Stimulated activated CD8-positive, alpha-beta memory T cell treated with anti-CD3 and anti-CD28 coated beads, Interleukin-15, amount 100 ng/mL, for 1 hour (primary cell): ENCODE measurements at regions not wholly inside any gene's neighbourhood (a gene's known extent, or its start where the extent isn't known, plus 50 kb on each side); places are given as distances from the start of the nearest gene placed in this dataset.

ENCODE experiments used
- DNase-seq: peaks from one replicate; pipeline ENCODE4 v3.0.0-alpha.2; 2020; ENCODE audit warnings: low read depth

- DNase-seq = no peak
Observed at GRCh38 chr1:228894442-228894989, 159.2 kb downstream of the RHOU start.

- DNase-seq = no peak
Observed at GRCh38 chr1:228897901-228898300, 162.6 kb downstream of the RHOU start.

GRCh38 chr1:228898582-228898992 lies 163.3 kb downstream of the RHOU start:
- no peak for DNase-seq

GRCh38 chr1:228899421-228899956 lies 164.2 kb downstream of the RHOU start:
- no peak for DNase-seq

- no peak for DNase-seq
Observed at GRCh38 chr1:228900099-228900885, 165.0 kb downstream of the RHOU start.

- DNase-seq = no peak
Observed at GRCh38 chr1:228900886-228901392, 165.7 kb downstream of the RHOU start.

- no peak for DNase-seq
Observed at GRCh38 chr1:228901936-228902681, 166.8 kb downstream of the RHOU start.

GRCh38 chr1:228902781-228903433 lies 167.6 kb downstream of the RHOU start:
- no peak for DNase-seq

GRCh38 chr1:228903434-228904071 lies 168.3 kb downstream of the RHOU start:
- no peak for DNase-seq

GRCh38 chr1:228904222-228904621 lies 168.9 kb downstream of the RHOU start:
- DNase-seq = no peak

GRCh38 chr1:228905701-228906101 lies 170.4 kb downstream of the RHOU start:
- DNase-seq = no peak

GRCh38 chr1:228906223-228906860 lies 171.1 kb downstream of the RHOU start:
- no peak for DNase-seq

- no peak for DNase-seq
Observed at GRCh38 chr1:228911225-228912210, 176.2 kb downstream of the RHOU start.

GRCh38 chr1:228913626-228914414 lies 178.5 kb downstream of the RHOU start:
- DNase-seq = no peak

GRCh38 chr1:228914700-228915099 lies 179.4 kb downstream of the RHOU start:
- no peak for DNase-seq

- DNase-seq = no peak
Observed at GRCh38 chr1:228917342-228917741, 182.1 kb downstream of the RHOU start.

- DNase-seq = no peak
Observed at GRCh38 chr1:228917755-228918154, 182.5 kb downstream of the RHOU start.

GRCh38 chr1:228918335-228918734 lies 183.1 kb downstream of the RHOU start:
- DNase-seq = no peak

GRCh38 chr1:228919914-228920313 lies 184.6 kb downstream of the RHOU start:
- DNase-seq = no peak
